H1 (cell line): ENCODE measurements at regions not wholly inside any gene's neighbourhood (a gene's known extent, or its start where the extent isn't known, plus 50 kb on each side); places are given as distances from the start of the nearest gene placed in this dataset.

ENCODE experiments used
- HDAC2 ChIP-seq, 2 experiments: fragments of 300-600 bp in 1 of 2; sonication (generic) in 1 of 2; IDR thresholded peaks; 2 replicates each; pipeline ENCODE4 v1.6.1; 2011 to 2012; ENCODE audit warnings: low read depth in 2 of 2, low read length in 2 of 2, mild to moderate bottlenecking in 2 of 2, moderate library complexity in 2 of 2, borderline replicate concordance in 1 of 2, inconsistent platforms in 1 of 2
- TF ChIP-seq, protein P1 (sequence below): fragments of 300-600 bp; sonication (generic); IDR thresholded peaks from 2 replicates; pipeline ENCODE4 v1.7.1; 2012; ENCODE audit warnings: low read length, moderate library complexity, mild to moderate bottlenecking, inconsistent platforms; ENCODE audit not compliant: insufficient replicate concordance

DNA sequence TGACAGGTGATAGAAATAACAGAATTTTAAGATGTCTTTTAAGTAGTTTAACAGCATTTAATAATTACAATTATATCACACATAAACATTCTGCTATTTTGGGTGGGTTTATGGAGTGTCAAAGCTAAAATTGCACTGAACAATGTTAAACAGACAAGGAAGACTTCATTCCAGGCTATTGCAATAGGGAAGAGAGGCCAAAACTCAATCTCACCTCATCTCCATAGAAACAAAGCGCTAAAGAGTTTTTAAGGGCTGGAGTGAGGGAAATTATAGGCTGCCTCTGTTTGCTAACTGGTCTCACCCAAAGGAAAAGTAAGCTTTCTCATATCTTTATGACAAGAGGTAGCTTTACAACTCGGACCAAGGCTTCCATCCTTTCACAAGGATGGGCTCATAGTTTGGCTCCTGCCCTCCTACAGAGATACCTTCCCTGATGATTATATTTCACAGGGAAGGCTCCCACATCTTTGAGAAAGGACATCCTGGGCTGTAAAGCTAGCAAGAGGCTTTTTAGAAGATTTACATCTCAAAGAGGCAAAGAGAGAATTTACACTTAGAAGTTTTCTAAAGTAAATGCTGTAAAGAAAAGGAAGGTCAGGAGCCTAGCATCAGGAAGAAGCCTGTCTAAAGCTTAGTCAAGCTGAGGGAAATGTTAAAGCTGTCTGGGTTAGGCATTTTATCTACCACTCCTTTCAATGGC is 350.2 kb upstream of the IMPG1 start (continued):
- TF ChIP-seq, protein P1, sequence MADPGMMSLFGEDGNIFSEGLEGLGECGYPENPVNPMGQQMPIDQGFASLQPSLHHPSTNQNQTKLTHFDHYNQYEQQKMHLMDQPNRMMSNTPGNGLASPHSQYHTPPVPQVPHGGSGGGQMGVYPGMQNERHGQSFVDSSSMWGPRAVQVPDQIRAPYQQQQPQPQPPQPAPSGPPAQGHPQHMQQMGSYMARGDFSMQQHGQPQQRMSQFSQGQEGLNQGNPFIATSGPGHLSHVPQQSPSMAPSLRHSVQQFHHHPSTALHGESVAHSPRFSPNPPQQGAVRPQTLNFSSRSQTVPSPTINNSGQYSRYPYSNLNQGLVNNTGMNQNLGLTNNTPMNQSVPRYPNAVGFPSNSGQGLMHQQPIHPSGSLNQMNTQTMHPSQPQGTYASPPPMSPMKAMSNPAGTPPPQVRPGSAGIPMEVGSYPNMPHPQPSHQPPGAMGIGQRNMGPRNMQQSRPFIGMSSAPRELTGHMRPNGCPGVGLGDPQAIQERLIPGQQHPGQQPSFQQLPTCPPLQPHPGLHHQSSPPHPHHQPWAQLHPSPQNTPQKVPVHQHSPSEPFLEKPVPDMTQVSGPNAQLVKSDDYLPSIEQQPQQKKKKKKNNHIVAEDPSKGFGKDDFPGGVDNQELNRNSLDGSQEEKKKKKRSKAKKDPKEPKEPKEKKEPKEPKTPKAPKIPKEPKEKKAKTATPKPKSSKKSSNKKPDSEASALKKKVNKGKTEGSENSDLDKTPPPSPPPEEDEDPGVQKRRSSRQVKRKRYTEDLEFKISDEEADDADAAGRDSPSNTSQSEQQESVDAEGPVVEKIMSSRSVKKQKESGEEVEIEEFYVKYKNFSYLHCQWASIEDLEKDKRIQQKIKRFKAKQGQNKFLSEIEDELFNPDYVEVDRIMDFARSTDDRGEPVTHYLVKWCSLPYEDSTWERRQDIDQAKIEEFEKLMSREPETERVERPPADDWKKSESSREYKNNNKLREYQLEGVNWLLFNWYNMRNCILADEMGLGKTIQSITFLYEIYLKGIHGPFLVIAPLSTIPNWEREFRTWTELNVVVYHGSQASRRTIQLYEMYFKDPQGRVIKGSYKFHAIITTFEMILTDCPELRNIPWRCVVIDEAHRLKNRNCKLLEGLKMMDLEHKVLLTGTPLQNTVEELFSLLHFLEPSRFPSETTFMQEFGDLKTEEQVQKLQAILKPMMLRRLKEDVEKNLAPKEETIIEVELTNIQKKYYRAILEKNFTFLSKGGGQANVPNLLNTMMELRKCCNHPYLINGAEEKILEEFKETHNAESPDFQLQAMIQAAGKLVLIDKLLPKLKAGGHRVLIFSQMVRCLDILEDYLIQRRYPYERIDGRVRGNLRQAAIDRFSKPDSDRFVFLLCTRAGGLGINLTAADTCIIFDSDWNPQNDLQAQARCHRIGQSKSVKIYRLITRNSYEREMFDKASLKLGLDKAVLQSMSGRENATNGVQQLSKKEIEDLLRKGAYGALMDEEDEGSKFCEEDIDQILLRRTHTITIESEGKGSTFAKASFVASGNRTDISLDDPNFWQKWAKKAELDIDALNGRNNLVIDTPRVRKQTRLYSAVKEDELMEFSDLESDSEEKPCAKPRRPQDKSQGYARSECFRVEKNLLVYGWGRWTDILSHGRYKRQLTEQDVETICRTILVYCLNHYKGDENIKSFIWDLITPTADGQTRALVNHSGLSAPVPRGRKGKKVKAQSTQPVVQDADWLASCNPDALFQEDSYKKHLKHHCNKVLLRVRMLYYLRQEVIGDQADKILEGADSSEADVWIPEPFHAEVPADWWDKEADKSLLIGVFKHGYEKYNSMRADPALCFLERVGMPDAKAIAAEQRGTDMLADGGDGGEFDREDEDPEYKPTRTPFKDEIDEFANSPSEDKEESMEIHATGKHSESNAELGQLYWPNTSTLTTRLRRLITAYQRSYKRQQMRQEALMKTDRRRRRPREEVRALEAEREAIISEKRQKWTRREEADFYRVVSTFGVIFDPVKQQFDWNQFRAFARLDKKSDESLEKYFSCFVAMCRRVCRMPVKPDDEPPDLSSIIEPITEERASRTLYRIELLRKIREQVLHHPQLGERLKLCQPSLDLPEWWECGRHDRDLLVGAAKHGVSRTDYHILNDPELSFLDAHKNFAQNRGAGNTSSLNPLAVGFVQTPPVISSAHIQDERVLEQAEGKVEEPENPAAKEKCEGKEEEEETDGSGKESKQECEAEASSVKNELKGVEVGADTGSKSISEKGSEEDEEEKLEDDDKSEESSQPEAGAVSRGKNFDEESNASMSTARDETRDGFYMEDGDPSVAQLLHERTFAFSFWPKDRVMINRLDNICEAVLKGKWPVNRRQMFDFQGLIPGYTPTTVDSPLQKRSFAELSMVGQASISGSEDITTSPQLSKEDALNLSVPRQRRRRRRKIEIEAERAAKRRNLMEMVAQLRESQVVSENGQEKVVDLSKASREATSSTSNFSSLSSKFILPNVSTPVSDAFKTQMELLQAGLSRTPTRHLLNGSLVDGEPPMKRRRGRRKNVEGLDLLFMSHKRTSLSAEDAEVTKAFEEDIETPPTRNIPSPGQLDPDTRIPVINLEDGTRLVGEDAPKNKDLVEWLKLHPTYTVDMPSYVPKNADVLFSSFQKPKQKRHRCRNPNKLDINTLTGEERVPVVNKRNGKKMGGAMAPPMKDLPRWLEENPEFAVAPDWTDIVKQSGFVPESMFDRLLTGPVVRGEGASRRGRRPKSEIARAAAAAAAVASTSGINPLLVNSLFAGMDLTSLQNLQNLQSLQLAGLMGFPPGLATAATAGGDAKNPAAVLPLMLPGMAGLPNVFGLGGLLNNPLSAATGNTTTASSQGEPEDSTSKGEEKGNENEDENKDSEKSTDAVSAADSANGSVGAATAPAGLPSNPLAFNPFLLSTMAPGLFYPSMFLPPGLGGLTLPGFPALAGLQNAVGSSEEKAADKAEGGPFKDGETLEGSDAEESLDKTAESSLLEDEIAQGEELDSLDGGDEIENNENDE = peak; percentile 75
- TF ChIP-seq HDAC2 (IDR thresholded peaks at IDR 0.05; ENCODE audit: borderline replicate concordance in 1 of 2, low read depth in 2 of 2, low read length in 2 of 2) = 0 out of 4 replicates have a peak, but pooled peaks of 1 of the 2 experiments have one; percentile 47
